GM12891 (cell line): ENCODE measurements at regions not wholly inside any gene's neighbourhood (a gene's known extent, or its start where the extent isn't known, plus 50 kb on each side); places are given as distances from the start of the nearest gene placed in this dataset.

Source experiments
- DNase-seq: peaks from one replicate; pipeline ENCODE4 v3.0.0; 2011; ENCODE audit warnings: low spot score; ENCODE audit not compliant: insufficient read length
- FAIRE-seq: peaks from 2 replicates; lab custom pipeline; 2011; peaks lifted over from hg19 to GRCh38; lab: Jason Lieb, UNC
- PAX5 ChIP-seq: IDR thresholded peaks from 2 replicates; pipeline ENCODE4 v1.6.1; 2011; ENCODE audit warnings: low read length, moderate library complexity, mild to moderate bottlenecking; ENCODE audit not compliant: insufficient read depth, severe bottlenecking
- POLR2A ChIP-seq: IDR thresholded peaks from 2 replicates; pipeline ENCODE4 v1.6.1; 2011; ENCODE audit warnings: low read depth, low read length, control low read depth
- POLR2AphosphoS5 ChIP-seq: IDR thresholded peaks from 2 replicates; pipeline ENCODE4 v1.6.1; 2011; ENCODE audit warnings: low read depth, low read length, control low read depth
- POU2F2 ChIP-seq: IDR thresholded peaks from 2 replicates; pipeline ENCODE4 v1.6.1; 2011; ENCODE audit warnings: low read depth, mild to moderate bottlenecking, control low read depth, low read length, moderate library complexity
- SPI1 ChIP-seq: IDR thresholded peaks from 2 replicates; pipeline ENCODE4 v1.6.1; 2011; ENCODE audit warnings: low read depth, low read length, control low read depth
- TAF1 ChIP-seq: IDR thresholded peaks from 2 replicates; pipeline ENCODE4 v1.6.1; 2011; ENCODE audit warnings: low read depth, low read length, control low read depth

GRCh38 chr9:28774433-28775235 is 1201.4 kb upstream of the C9orf72 start:
- TF ChIP-seq POLR2A = no peak
- no peak for TF ChIP-seq TAF1
- TF ChIP-seq POLR2AphosphoS5 = no peak
- no peak for TF ChIP-seq SPI1
- no peak for TF ChIP-seq PAX5
- TF ChIP-seq POU2F2 = no peak
- FAIRE-seq (no peak), DNase-seq (no peak)

DNA sequence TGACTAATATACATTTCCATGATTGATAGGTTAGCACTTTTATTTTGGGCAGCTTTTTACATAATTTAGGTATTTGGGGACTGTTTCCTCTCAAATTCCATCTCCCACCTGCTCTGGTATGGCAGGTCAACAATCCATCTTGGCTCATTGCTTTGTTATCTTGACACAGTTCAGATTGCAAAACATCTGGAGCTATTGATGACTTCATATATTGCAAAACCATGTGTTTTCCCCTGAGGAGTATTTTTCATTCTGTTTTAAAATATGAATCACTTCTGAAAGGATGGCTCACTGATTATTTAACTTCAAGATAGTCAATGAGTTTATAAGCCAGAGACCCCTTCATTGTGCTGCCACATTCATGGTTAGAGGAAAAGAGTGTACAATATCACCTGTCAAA is 1206.0 kb upstream of the C9orf72 start:
- DNase-seq = no peak
- FAIRE-seq = no peak
- TF ChIP-seq SPI1 (no peak), POLR2AphosphoS5 (no peak)

DNA sequence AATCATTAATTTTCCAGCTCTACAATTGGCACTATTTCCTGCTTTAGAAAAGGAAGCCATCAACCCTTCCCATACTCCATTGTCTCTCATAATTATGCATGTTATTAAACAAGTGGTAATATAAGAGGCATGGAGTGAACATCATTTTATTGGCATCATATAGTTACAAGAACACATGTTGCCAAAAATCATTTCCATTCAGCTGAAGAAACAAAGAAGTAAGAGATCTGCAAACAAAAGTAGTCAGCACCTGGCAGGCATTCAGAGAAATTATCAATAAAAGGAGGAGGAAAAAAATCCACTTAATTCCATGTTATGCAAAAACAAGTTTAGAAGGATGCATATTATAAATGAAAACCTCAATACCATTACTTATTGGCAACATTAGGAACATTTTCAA is 1208.2 kb upstream of the C9orf72 start:
- DNase-seq = no peak
- FAIRE-seq = no peak
- TF ChIP-seq SPI1 = no peak
- no peak for TF ChIP-seq PAX5
- no peak for TF ChIP-seq POLR2AphosphoS5
- no peak for TF ChIP-seq POLR2A
- TF ChIP-seq POU2F2 = no peak
- TF ChIP-seq TAF1 = no peak

DNA sequence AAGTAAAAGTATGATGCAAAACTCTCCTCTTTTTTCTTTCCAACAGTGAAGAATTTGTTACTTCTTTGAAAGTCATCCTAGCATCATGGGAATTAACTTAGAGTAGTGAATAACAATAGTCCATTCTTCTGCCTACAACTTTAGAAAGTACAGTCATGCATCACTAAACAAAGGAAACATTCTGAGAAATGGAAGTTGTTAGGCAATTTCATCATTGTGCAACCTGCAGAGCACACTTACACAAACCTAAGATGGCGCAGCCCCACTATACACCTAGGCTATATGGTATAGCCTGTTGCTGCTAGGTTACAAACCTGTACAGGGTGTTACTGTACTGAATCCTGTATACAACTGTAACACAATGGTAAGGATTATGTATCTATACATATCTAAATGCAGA is 1209.3 kb upstream of the C9orf72 start:
- TF ChIP-seq TAF1 (no peak), POLR2AphosphoS5 (no peak), PAX5 (no peak), POU2F2 (no peak), POLR2A (no peak), SPI1 (no peak)
- no peak for FAIRE-seq
- DNase-seq = no peak

- no peak for FAIRE-seq
- no peak for TF ChIP-seq POLR2A
- no peak for TF ChIP-seq TAF1
- no peak for TF ChIP-seq POU2F2
- no peak for TF ChIP-seq POLR2AphosphoS5
- no peak for TF ChIP-seq SPI1
- no peak for TF ChIP-seq PAX5
- DNase-seq = no peak
These were observed 1219.4 kb upstream of the C9orf72 start for GRCh38 chr9:28792716-28793115.

DNA sequence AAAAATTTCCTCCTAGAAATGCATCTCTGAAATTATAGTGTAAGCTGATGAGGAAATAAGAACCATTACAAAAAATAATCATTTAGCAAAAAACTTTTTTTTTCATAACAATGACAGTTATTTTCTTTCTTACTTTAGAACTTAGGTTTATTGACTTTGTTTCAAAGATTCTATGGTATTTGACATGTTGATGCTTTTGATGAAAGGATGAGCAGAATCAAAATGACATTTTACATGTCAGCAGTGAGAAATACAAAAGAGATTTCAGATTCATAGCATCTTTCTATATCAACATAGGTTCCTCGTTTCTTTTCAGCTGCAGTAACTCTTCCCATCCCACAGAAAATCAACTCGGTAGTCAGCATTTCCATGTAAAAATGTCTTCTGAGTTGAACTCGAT is 1226.6 kb upstream of the C9orf72 start:
- FAIRE-seq (no peak), DNase-seq (no peak)
- TF ChIP-seq POU2F2 (no peak), TAF1 (no peak), PAX5 (no peak), POLR2AphosphoS5 (no peak), SPI1 (no peak), POLR2A (no peak)

GRCh38 chr9:28801144-28801799 is 1228.0 kb upstream of the C9orf72 start:
- no peak for TF ChIP-seq POU2F2
- TF ChIP-seq POLR2AphosphoS5 = no peak
- no peak for TF ChIP-seq PAX5
- TF ChIP-seq SPI1 = no peak
- TF ChIP-seq POLR2A = no peak
- no peak for TF ChIP-seq TAF1
- FAIRE-seq (no peak), DNase-seq (no peak)

DNA sequence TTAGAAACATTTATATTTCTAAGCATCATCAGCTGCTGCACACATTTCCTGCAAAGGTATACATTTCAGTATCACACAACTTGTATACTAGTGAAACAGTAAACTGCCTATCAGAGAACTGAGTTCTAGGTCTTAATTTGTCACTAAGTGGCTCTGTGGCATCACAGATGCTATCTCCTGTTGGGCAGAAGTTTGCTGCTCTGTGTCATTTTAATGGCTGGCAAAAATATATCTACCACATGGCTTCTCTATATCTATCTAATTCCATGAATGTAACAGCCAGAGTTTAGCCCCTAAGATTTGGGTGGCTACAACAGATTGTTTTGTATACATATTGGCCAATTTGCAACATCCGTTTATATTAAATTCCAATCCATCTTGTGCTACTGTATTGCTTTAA is 1231.9 kb upstream of the C9orf72 start:
- TF ChIP-seq TAF1 (no peak), POU2F2 (no peak), PAX5 (no peak), POLR2AphosphoS5 (no peak), POLR2A (no peak), SPI1 (no peak)
- FAIRE-seq = no peak
- DNase-seq = no peak

- FAIRE-seq (no peak), DNase-seq (no peak)
- TF ChIP-seq SPI1 = no peak
- no peak for TF ChIP-seq POU2F2
- TF ChIP-seq POLR2A = no peak
- TF ChIP-seq TAF1 = no peak
- no peak for TF ChIP-seq POLR2AphosphoS5
- TF ChIP-seq PAX5 = no peak
These were observed 1234.8 kb upstream of the C9orf72 start for GRCh38 chr9:28808042-28808441.
